Heart left ventricle (tissue), 13 donors: ENCODE measurements at regions not wholly inside any gene's neighbourhood (a gene's known extent, or its start where the extent isn't known, plus 50 kb on each side); places are given as distances from the start of the nearest gene placed in this dataset.

Experiments
- POLR2A ChIP-seq, 2 donors: fragments of 450-650 bp; IDR thresholded peaks; one replicate each; pipeline ENCODE4 v1.6.1; 2017; ENCODE audit warnings: antibody characterized with exemption in 2 of 2, mild to moderate bottlenecking in 2 of 2, moderate library complexity in 2 of 2
- TF ChIP-seq, protein P1 (sequence below), 12 donors: fragments of 200-600 bp; sonication (generic) in 4 of 12; IDR thresholded peaks; one replicate each; pipeline versions ENCODE4 v1.5.0 to v1.8.0; 2018 to 2022; ENCODE audit warnings: antibody characterized with exemption in 12 of 12, mild to moderate bottlenecking in 5 of 12
- donor health status: ischemic (EF 13 %, LVEDD 7.1; RV severe dilation, severe dysfunction).
- donor health status: DM: no; HTN: yes; CAD: no.
- donor health status: DM: no; HTN: no; CAD: no.
- donor health status: ischemic (EF 25% LVEDD 6.9; RV normal size, moderate dysfunction).
- donor health status: ischemic (EF 25% LVEDD 5.7; RV mildly dilated, moderate dysfunction).
- donor health status: ischemic (EF 35%, LVEDD 5.7; RV mildly dilated, moderate dysfunction).
- donor health status: nonischemic (EF 11% LVEDD 7.7; RV severe dilation, severe dysfunction).
- donor health status: DM: yes; HTN: yes; CAD: no.
- donor health status: PGD.
- donor health status: ischemic (EF 29% LVEDD 5.4; RV normal size, mild dysfunction).
- donor health status: nonischemic (EF 23%, LVEDD 6.1; RV moderate dilation, normal function).

DNA sequence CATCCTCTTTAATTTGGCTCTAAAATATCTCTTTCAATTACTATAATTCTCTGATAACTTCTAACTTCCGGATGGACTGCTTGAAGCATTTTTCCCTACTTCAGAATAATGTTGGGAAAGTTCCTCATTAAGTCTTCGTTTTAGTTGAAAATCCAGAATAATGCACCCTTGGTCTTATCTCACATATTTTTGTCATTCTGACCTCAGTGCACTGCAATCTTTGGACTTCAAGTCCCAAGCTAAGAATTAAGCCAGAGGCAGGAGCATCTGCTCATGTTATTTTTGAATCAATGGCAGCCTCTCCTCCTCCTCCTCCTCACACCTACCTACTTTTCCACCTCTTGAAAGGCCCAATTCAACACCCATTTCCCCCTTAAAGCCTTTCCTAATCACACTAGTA is 169.8 kb downstream of the CYYR1 start:
- TF ChIP-seq, protein P1, sequence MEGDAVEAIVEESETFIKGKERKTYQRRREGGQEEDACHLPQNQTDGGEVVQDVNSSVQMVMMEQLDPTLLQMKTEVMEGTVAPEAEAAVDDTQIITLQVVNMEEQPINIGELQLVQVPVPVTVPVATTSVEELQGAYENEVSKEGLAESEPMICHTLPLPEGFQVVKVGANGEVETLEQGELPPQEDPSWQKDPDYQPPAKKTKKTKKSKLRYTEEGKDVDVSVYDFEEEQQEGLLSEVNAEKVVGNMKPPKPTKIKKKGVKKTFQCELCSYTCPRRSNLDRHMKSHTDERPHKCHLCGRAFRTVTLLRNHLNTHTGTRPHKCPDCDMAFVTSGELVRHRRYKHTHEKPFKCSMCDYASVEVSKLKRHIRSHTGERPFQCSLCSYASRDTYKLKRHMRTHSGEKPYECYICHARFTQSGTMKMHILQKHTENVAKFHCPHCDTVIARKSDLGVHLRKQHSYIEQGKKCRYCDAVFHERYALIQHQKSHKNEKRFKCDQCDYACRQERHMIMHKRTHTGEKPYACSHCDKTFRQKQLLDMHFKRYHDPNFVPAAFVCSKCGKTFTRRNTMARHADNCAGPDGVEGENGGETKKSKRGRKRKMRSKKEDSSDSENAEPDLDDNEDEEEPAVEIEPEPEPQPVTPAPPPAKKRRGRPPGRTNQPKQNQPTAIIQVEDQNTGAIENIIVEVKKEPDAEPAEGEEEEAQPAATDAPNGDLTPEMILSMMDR (IDR thresholded peaks at IDR 0.05) = no peak
- no peak for TF ChIP-seq POLR2A (IDR thresholded peaks at IDR 0.05)
